Body of pancreas (tissue), 4 donors: ENCODE measurements at regions not wholly inside any gene's neighbourhood (a gene's known extent, or its start where the extent isn't known, plus 50 kb on each side); places are given as distances from the start of the nearest gene placed in this dataset.

Experiments used
- ATAC-seq: fragments of 150-250 bp; one replicate; pipeline ENCODE4 v1.9.1; 2016
- DNase-seq, 4 donors: peaks; one replicate each; pipeline ENCODE4 v3.0.0-alpha.2; 2019
- H3K27ac ChIP-seq, 4 donors: fragments of 200-600 bp; sonication (generic); 1 replicate in 3 of 4; 2 replicates in 1 of 4; pipeline versions ENCODE4 v1.5.1 to v1.6.1; 2016 to 2019; ENCODE audit warnings: mild to moderate bottlenecking in 1 of 4, mixed read lengths in 1 of 4, moderate library complexity in 1 of 4
- H3K27me3 ChIP-seq, 2 donors: fragments of 200-600 bp; sonication (generic); one replicate each; pipeline ENCODE4 v1.6.0; 2016; ENCODE audit warnings: mild to moderate bottlenecking in 1 of 2
- H3K36me3 ChIP-seq, 2 donors: fragments of 200-600 bp; sonication (generic); replicated peaks in 1 of 2; 2 replicates each; pipeline ENCODE4 v1.5.1; 2016; ENCODE audit warnings: low read depth in 2 of 2; ENCODE audit not compliant: insufficient read depth in 1 of 2
- H3K4me1 ChIP-seq: fragments of 200-600 bp; sonication (generic); one replicate; pipeline ENCODE4 v1.6.0; 2016
- H3K4me3 ChIP-seq, 2 donors: fragments of 200-600 bp; sonication (generic); 1 replicate in 1 of 2; 2 replicates in 1 of 2; pipeline ENCODE4 v1.5.1; 2016 to 2019
- H3K9me3 ChIP-seq, 3 donors: fragments of 200-600 bp; sonication (generic); 1 replicate in 2 of 3; 2 replicates in 1 of 3; pipeline ENCODE4 v1.5.1; 2016
- CTCF ChIP-seq, 7 experiments: fragments of 450-650 bp in 4 of 7; fragments of 200-600 bp in 3 of 7; sonication (generic) in 3 of 7; IDR thresholded peaks; one replicate each; pipeline ENCODE4 v1.5.1; 2016 to 2019; ENCODE audit warnings: antibody characterized with exemption in 7 of 7
- POLR2A ChIP-seq, 3 donors: fragments of 450-650 bp; IDR thresholded peaks; one replicate each; pipeline ENCODE4 v1.6.1; 2016; ENCODE audit warnings: antibody characterized with exemption in 3 of 3, mild to moderate bottlenecking in 2 of 3
- WGBS, 2 donors: methylation state at CpG; one replicate each; pipeline ENCODE4 v1.1.5; 2017; 5-methylcytosine and 5-hydroxymethylcytosine counted together
- intact Hi-C: fragments of 100-400 bp; cut with DNase I; formaldehyde crosslinking; loops from one replicate; pipeline ENCODE4 v1.15.1; 2023

- H3K4me1 ChIP-seq = no peaks in the 10 kb centered on the region
- WGBS, 2 donors = 13 to 18% methylated on average over 23 of the region's 23 CpGs
- no peak overlapping the region for H3K4me3 ChIP-seq
- no peak overlapping the region for H3K27ac ChIP-seq
- DNase-seq = no peak
- intact Hi-C loops = no loop called here
- no peak for ATAC-seq
- H3K36me3 ChIP-seq = no peaks in the 10 kb centered on the region
- TF ChIP-seq CTCF (IDR thresholded peaks at IDR 0.05) (no peak), POLR2A (IDR thresholded peaks at IDR 0.05) (no peak)
- H3K27me3 ChIP-seq = no peaks in the 10 kb centered on the region
- H3K9me3 ChIP-seq = peaks cover 0 to 6% (median 0%) of the 10 kb centered on the region in 3 donors
These were observed 635.4 kb downstream of the IRX1 start for GRCh38 chr5:4230786-4231641.

GRCh38 chr5:4232084-4232483 is 636.5 kb downstream of the IRX1 start:
- no peaks in the 10 kb centered on the region for H3K27me3 ChIP-seq
- no peak overlapping the region for H3K4me3 ChIP-seq
- TF ChIP-seq POLR2A (IDR thresholded peaks at IDR 0.05) = no peak
- TF ChIP-seq CTCF (IDR thresholded peaks at IDR 0.05) = no peak
- WGBS, 2 donors = 41 to 42% methylated on average over 1 of the region's 1 CpG
- no peak for DNase-seq
- peaks cover 0 to 6% (median 0%) of the 10 kb centered on the region in 3 donors for H3K9me3 ChIP-seq
- intact Hi-C loops = no loop called here
- H3K36me3 ChIP-seq = no peaks in the 10 kb centered on the region
- ATAC-seq = no peak
- no peak overlapping the region for H3K27ac ChIP-seq
- H3K4me1 ChIP-seq = no peaks in the 10 kb centered on the region

- TF ChIP-seq POLR2A (IDR thresholded peaks at IDR 0.05) (no peak), CTCF (IDR thresholded peaks at IDR 0.05) (no peak)
- intact Hi-C loops = no loop called here
- Histone ChIP-seq H3K27ac (no peak overlapping the region), H3K4me1 (no peaks in the 10 kb centered on the region), H3K27me3 (no peaks in the 10 kb centered on the region), H3K4me3 (no peak overlapping the region), H3K9me3 (peaks cover 0 to 6% (median 0%) of the 10 kb centered on the region in 3 donors), H3K36me3 (no peaks in the 10 kb centered on the region)
- DNase-seq (no peak), ATAC-seq (no peak)
- WGBS, 2 donors = 56 to 59% methylated on average over 5 of the region's 5 CpGs
These were observed 638.0 kb downstream of the IRX1 start for GRCh38 chr5:4233671-4234070.

- ATAC-seq (no peak), DNase-seq (no peak)
- H3K36me3 ChIP-seq = no peaks in the 10 kb centered on the region
- 50 to 61% methylated on average over 9 of the region's 9 CpGs for WGBS, 2 donors
- H3K27ac ChIP-seq = no peak overlapping the region
- H3K4me1 ChIP-seq = no peaks in the 10 kb centered on the region
- no peak for TF ChIP-seq CTCF (IDR thresholded peaks at IDR 0.05)
- no peak for TF ChIP-seq POLR2A (IDR thresholded peaks at IDR 0.05)
- H3K4me3 ChIP-seq = no peak overlapping the region
- intact Hi-C loops = no loop called here
- H3K9me3 ChIP-seq = no peaks in the 10 kb centered on the region
- no peaks in the 10 kb centered on the region for H3K27me3 ChIP-seq
These were observed 648.0 kb downstream of the IRX1 start for GRCh38 chr5:4243479-4244264.
